ENCODE measurements at regions not wholly inside any gene's neighbourhood (a gene's known extent, or its start where the extent isn't known, plus 50 kb on each side); places are given as distances from the start of the nearest gene placed in this dataset.
"Not testable (repeated sequence)": the region's sequence is repeated elsewhere in the genome, so short reads cannot be mapped to it uniquely, and the experiment has no call there.

GRCh38 chr11:69898123-69898522 is 78.9 kb upstream of the FGF3 start:
- Histone ChIP-seq H3K9ac (ENCODE audit: low read length) (no peak overlapping the region), H3K4me1 (ENCODE audit: control insufficient read depth, insufficient read depth, low read length) (no peaks in the 10 kb centered on the region), H3K4me3 (ENCODE audit: low read length) (no peak overlapping the region), H3K9me3 (ENCODE audit: control insufficient read depth, low read length) (no peaks in the 10 kb centered on the region), H3K36me3 (ENCODE audit: control insufficient read depth, insufficient read depth, low read length, severe bottlenecking) (no peaks in the 10 kb centered on the region), H3K27me3 (replicated peaks; ENCODE audit: control insufficient read depth, insufficient read depth, low read length) (peaks cover 58% of the 10 kb centered on the region)
- no peak for DNase-seq (ENCODE audit: low read depth)

DNA sequence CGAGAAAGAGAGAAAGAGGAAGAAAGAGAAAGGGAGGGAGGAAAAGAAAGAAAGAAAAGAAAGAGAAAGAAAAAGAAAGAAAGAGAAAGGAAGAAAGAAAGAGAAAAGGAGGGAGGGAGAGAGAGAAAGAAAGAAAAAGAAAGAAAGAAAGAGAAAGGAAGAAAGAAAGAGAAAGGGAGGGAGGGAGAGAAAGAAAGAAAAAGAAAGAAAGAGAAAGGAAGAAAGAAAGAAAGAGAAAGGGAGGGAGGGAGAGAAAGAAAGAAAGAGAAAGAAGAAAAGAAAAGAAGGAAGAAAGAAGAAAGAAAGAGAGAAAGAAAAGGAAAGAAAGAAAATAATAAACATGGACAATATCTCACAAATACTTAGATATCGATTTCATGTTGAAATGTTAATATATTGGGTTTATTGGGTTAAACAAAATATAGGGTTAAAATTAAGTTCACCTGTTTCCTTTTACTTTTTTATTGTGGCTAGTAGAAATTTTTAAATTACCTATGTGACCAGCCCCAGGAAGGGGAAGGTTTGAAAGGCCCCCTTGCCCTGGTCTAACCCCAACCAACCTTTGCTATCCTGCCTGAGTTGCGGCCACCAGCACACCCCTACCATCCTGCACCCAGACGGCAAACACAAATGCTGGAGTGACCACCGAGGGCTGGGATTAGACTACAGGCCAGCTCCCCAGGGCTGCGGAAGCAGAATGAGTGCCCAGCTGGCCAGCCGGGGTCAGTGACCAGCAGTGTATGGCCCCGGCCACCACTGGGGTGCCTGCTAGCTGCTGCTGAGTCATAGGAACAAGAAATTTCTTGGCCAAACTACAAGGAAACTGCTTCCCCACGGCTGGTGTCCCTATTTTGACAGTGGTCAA is 81.0 kb upstream of the FGF3 start:
- no peaks in the 10 kb centered on the region for H3K36me3 ChIP-seq (ENCODE audit: control insufficient read depth, insufficient read depth, low read length, severe bottlenecking)
- no peak overlapping the region for H3K9ac ChIP-seq (ENCODE audit: low read length)
- H3K27me3 ChIP-seq (replicated peaks; ENCODE audit: control insufficient read depth, insufficient read depth, low read length), result peaks cover 47% of the 10 kb centered on the region
- H3K4me3 ChIP-seq (ENCODE audit: low read length), result no peak overlapping the region
- no peaks in the 10 kb centered on the region for H3K4me1 ChIP-seq (ENCODE audit: control insufficient read depth, insufficient read depth, low read length)
- no peaks in the 10 kb centered on the region for H3K9me3 ChIP-seq (ENCODE audit: control insufficient read depth, low read length)
- no peak for DNase-seq (ENCODE audit: low read depth)

DNA sequence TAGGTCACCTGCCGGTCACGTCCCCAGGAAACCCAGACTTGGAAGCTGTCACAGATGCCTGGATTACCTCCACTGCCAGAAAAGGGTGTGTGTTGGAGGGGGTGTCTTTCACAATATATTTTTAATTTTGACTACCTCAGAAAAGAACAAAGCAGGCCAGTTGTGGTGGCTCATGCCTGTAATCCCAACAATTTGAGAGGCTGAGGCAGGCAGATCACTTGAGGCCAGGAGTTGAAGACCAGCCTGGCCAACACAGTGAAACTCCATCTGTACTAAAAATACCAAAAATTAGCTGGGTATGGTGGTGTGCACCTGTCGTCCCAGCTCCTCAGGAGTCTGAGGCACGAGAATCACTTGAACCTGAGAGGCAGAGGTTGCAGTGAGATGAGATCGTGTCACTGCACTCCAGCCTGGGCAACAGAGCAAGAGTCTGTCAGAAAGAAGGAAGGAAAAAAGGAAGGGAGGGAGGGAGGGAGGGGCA is 81.6 kb upstream of the FGF3 start:
- H3K9ac ChIP-seq (ENCODE audit: low read length); H3K36me3 ChIP-seq (ENCODE audit: control insufficient read depth, insufficient read depth, low read length, severe bottlenecking); H3K4me3 ChIP-seq (ENCODE audit: low read length); DNase-seq (ENCODE audit: low read depth); H3K9me3 ChIP-seq (ENCODE audit: control insufficient read depth, low read length); H3K4me1 ChIP-seq (ENCODE audit: control insufficient read depth, insufficient read depth, low read length): not testable (repeated sequence)
- peaks cover 43% of the 10 kb centered on the region for H3K27me3 ChIP-seq (replicated peaks; ENCODE audit: control insufficient read depth, insufficient read depth, low read length)

DNA sequence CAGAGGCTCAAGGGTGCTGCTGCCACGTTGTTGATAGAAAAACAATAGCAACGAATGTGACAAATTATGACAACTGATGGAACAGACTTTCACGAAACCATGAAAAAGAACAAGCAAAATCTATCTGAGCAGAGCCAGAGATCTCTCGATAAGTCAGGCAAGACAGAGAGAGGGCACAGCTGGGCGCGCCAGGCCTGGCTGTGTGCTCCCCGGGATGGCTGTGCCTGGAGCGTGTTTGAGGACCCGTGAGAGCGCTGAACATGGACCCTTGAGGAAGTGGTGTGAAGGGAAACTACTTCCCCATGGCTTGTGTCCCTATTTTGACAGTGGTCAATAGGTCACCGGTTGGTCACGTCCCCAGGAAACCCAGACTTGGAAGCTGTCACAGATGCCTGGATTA is 83.1 kb upstream of the FGF3 start:
- H3K9ac ChIP-seq (ENCODE audit: low read length), result no peak overlapping the region
- H3K9me3 ChIP-seq (ENCODE audit: control insufficient read depth, low read length), result no peaks in the 10 kb centered on the region
- H3K36me3 ChIP-seq (ENCODE audit: control insufficient read depth, insufficient read depth, low read length, severe bottlenecking), result no peaks in the 10 kb centered on the region
- no peak for DNase-seq (ENCODE audit: low read depth)
- no peaks in the 10 kb centered on the region for H3K4me1 ChIP-seq (ENCODE audit: control insufficient read depth, insufficient read depth, low read length)
- no peak overlapping the region for H3K4me3 ChIP-seq (ENCODE audit: low read length)
- peaks cover 44% of the 10 kb centered on the region for H3K27me3 ChIP-seq (replicated peaks; ENCODE audit: control insufficient read depth, insufficient read depth, low read length)

GRCh38 chr11:69903211-69903610 is 84.0 kb upstream of the FGF3 start:
- Histone ChIP-seq H3K36me3 (ENCODE audit: control insufficient read depth, insufficient read depth, low read length, severe bottlenecking) (no peaks in the 10 kb centered on the region), H3K27me3 (replicated peaks; ENCODE audit: control insufficient read depth, insufficient read depth, low read length) (peaks cover 41% of the 10 kb centered on the region), H3K4me3 (ENCODE audit: low read length) (no peak overlapping the region), H3K9me3 (ENCODE audit: control insufficient read depth, low read length) (no peaks in the 10 kb centered on the region), H3K4me1 (ENCODE audit: control insufficient read depth, insufficient read depth, low read length) (no peaks in the 10 kb centered on the region), H3K9ac (ENCODE audit: low read length) (no peak overlapping the region)
- no peak for DNase-seq (ENCODE audit: low read depth)

GRCh38 chr11:69904161-69904973 is 85.2 kb upstream of the FGF3 start:
- H3K36me3 ChIP-seq (ENCODE audit: control insufficient read depth, insufficient read depth, low read length, severe bottlenecking), result no peaks in the 10 kb centered on the region
- no peaks in the 10 kb centered on the region for H3K9me3 ChIP-seq (ENCODE audit: control insufficient read depth, low read length)
- H3K4me3 ChIP-seq (ENCODE audit: low read length), result no peak overlapping the region
- H3K27me3 ChIP-seq (replicated peaks; ENCODE audit: control insufficient read depth, insufficient read depth, low read length), result peaks cover 45% of the 10 kb centered on the region
- H3K9ac ChIP-seq (ENCODE audit: low read length), result no peak overlapping the region
- DNase-seq (ENCODE audit: low read depth), result no peak
- no peaks in the 10 kb centered on the region for H3K4me1 ChIP-seq (ENCODE audit: control insufficient read depth, insufficient read depth, low read length)

- Histone ChIP-seq H3K27me3 (replicated peaks; ENCODE audit: control insufficient read depth, insufficient read depth, low read length) (peaks cover 50% of the 10 kb centered on the region), H3K36me3 (ENCODE audit: control insufficient read depth, insufficient read depth, low read length, severe bottlenecking) (no peaks in the 10 kb centered on the region), H3K4me3 (ENCODE audit: low read length) (no peak overlapping the region), H3K4me1 (ENCODE audit: control insufficient read depth, insufficient read depth, low read length) (no peaks in the 10 kb centered on the region), H3K9me3 (ENCODE audit: control insufficient read depth, low read length) (no peaks in the 10 kb centered on the region), H3K9ac (ENCODE audit: low read length) (no peak overlapping the region)
- DNase-seq (ENCODE audit: low read depth), result no peak
Observed at GRCh38 chr11:69904974-69905535, 85.8 kb upstream of the FGF3 start.

DNA sequence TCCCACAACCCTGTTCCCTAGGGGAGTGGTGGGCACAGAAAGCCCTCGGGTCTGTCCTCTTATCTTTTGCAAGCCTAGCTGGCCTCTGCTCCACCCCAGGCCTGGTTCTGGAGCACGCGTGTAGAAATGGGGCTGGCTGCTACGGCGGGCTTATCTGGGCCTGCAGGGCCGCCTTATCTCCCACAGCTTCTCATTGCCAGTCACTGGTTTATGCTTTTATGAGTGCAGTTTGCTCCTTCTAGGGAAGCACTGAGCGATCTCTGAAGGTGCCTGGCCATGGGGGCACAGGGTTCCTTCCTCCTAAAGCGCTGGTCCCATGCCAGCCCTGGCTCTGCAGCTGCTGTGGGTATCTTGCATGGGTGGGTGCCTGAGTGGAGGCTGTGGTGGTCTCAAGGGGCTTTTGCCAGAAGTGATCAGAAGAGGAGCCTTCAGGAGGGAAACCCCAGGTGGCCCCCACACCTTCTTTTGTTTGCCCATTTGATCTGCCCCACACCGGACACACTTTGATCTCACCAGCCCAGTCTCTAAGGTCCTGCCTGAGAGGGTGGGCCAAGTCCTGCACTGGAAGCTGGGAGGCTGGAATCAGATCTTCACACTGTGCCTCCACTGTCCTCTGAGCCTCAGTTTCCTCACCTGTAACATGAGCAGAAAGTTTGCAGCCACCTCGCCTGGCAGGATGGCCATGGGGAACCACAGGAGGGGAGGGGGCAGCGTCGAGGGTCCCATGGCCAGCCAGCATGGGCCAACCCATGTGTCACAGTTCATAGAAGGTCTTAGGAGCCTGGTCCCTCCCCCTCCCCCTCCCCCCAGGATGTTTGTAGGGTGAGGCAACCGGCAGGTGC is 86.6 kb upstream of the FGF3 start:
- no peaks in the 10 kb centered on the region for H3K36me3 ChIP-seq (ENCODE audit: control insufficient read depth, insufficient read depth, low read length, severe bottlenecking)
- no peaks in the 10 kb centered on the region for H3K9me3 ChIP-seq (ENCODE audit: control insufficient read depth, low read length)
- H3K4me3 ChIP-seq (ENCODE audit: low read length), result no peak overlapping the region
- no peak for DNase-seq (ENCODE audit: low read depth)
- H3K27me3 ChIP-seq (replicated peaks; ENCODE audit: control insufficient read depth, insufficient read depth, low read length), result peaks cover 57% of the 10 kb centered on the region
- no peaks in the 10 kb centered on the region for H3K4me1 ChIP-seq (ENCODE audit: control insufficient read depth, insufficient read depth, low read length)
- no peak overlapping the region for H3K9ac ChIP-seq (ENCODE audit: low read length)

GRCh38 chr11:69906453-69906907 is 87.3 kb upstream of the FGF3 start:
- DNase-seq (ENCODE audit: low read depth), result no peak
- Histone ChIP-seq H3K9me3 (ENCODE audit: control insufficient read depth, low read length) (no peaks in the 10 kb centered on the region), H3K9ac (ENCODE audit: low read length) (no peak overlapping the region), H3K36me3 (ENCODE audit: control insufficient read depth, insufficient read depth, low read length, severe bottlenecking) (no peaks in the 10 kb centered on the region), H3K4me1 (ENCODE audit: control insufficient read depth, insufficient read depth, low read length) (no peaks in the 10 kb centered on the region), H3K4me3 (ENCODE audit: low read length) (no peak overlapping the region), H3K27me3 (replicated peaks; ENCODE audit: control insufficient read depth, insufficient read depth, low read length) (peaks cover 64% of the 10 kb centered on the region)

GRCh38 chr11:69907611-69908010 is 88.4 kb upstream of the FGF3 start:
- Histone ChIP-seq H3K4me1 (ENCODE audit: control insufficient read depth, insufficient read depth, low read length) (no peaks in the 10 kb centered on the region), H3K36me3 (ENCODE audit: control insufficient read depth, insufficient read depth, low read length, severe bottlenecking) (no peaks in the 10 kb centered on the region), H3K27me3 (replicated peaks; ENCODE audit: control insufficient read depth, insufficient read depth, low read length) (peaks cover 60% of the 10 kb centered on the region), H3K9me3 (ENCODE audit: control insufficient read depth, low read length) (no peaks in the 10 kb centered on the region), H3K4me3 (ENCODE audit: low read length) (no peak overlapping the region), H3K9ac (ENCODE audit: low read length) (no peak overlapping the region)
- DNase-seq (ENCODE audit: low read depth), result no peak

Data from adipocyte (in vitro differentiated cells).